Hematopoietic multipotent progenitor cell treated with erythropoietin and hydrocortisone succinate and interleukin-3 and kit ligand, for 15 days (in vitro differentiated cells): ENCODE measurements at regions not wholly inside any gene's neighbourhood (a gene's known extent, or its start where the extent isn't known, plus 50 kb on each side); places are given as distances from the start of the nearest gene placed in this dataset.

Experiments used
- DNase-seq: peaks from one replicate; pipeline ENCODE4 v3.0.0-alpha.2; 2015; ENCODE audit warnings: low spot score

GRCh38 chr6:41451039-41451438 is 95.1 kb upstream of the FOXP4 start:
- no peak for DNase-seq

GRCh38 chr6:41451515-41452163 is 94.5 kb upstream of the FOXP4 start:
- no peak for DNase-seq

- DNase-seq: no peak
These were observed 93.4 kb upstream of the FOXP4 start for GRCh38 chr6:41452763-41453162.

GRCh38 chr6:41453244-41453643 is 92.9 kb upstream of the FOXP4 start:
- no peak for DNase-seq

GRCh38 chr6:41454189-41454789 is 91.9 kb upstream of the FOXP4 start:
- DNase-seq: no peak

DNA sequence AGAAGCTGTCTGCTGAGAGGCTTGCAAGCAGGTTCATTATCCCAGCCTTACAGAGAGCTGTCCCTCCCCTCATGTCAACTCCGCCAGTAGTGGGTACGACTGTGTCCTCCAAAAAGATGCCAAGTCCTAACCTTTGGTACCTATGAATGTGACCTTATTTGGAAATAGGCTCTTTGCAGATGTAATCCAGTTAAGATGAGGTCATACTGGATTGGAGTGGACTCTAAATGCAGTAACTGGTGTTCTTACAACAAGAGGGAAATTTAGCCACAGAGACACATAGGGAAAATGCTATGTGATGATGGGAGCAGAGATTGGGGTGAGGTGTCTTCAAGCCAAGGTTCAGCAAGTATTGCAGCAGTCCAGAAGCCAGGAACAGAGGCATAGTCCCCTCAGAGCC is 90.8 kb upstream of the FOXP4 start:
- DNase-seq: no peak

DNA sequence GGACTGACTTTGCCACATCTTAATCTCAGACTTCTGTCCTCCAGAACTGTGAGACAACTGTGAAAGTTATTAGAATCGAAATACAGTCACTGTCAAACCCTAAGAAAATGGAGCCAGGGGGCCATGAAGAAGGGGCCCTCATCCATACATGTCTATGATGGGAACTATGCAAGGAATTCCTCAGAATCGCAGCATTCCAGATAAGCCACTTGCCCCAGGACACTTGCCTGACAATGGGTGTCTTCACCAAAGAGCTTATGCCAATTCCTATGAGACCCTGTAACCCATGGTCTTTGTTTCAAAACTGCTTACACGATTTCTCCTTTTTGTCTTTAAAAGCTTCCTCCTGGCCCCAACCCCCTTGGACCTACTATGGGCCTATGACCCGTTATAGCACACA is 90.4 kb upstream of the FOXP4 start:
- DNase-seq: no peak

DNA sequence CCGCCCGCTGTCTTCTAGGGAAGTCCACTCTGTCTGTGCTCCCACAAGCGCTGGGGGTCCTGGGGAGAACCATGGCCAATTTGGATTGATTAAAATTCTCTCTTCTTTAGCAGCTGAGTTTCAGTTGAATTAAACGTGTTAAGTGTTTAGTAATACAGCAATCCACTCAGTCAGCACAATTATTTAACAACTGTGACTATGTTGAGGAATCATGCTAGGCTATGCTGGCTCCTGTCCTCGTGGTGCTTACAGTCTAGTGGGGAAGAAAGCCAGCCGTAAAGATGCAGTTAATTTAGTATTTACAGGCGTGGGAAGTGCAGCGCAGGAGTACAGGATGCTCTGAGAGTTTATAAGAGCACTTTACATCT is 88.9 kb upstream of the FOXP4 start:
- no peak for DNase-seq

- no peak for DNase-seq
These were observed 86.4 kb upstream of the FOXP4 start for GRCh38 chr6:41459738-41460137.

GRCh38 chr6:41460742-41461336 is 85.3 kb upstream of the FOXP4 start:
- DNase-seq: no peak

- no peak for DNase-seq
These were observed 84.1 kb upstream of the FOXP4 start for GRCh38 chr6:41462033-41462432.

DNA sequence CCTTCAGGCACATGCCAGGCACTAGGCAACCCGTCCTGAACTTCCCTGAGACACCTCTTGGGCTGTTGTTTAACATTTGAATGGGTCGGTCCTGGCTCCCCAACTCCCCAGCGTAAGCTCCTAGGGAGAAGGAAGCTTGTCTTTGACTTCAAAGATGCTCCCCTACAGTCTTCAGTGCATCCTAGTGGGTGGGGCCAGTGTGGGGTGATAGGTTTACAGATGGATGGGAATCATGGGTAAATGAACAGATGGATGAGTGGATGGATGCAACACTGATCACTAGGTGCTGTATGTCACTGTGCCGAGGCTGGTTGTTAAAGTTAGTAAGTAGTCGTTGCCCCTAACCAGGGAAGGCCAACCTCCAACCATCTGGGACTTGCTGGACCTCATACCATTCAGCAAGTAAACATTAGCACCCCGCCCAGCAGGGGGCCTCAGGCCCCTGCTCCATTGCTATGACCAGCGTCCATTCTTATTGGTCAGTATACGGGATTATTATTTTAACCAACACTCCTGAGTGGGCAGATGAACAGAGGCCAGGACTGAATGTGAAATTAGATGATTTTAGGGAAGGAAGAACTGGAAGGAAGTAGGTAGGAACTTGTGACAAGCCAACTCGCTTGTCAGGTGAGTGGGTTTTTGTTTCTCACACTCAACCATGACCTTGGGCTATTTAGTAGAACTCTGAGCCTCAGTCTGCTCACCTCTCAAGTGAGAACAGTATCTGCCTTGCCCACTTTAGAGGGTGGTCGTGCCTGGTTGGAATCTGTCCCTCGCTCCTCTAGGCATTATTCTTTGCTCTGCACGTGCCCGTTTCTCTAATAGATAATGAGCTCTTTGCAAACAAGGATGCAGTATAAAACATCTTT is 82.9 kb upstream of the FOXP4 start:
- no peak for DNase-seq

- DNase-seq: no peak
These were observed 82.2 kb upstream of the FOXP4 start for GRCh38 chr6:41464019-41464418.

- DNase-seq: no peak
These were observed 81.7 kb upstream of the FOXP4 start for GRCh38 chr6:41464481-41464880.

DNA sequence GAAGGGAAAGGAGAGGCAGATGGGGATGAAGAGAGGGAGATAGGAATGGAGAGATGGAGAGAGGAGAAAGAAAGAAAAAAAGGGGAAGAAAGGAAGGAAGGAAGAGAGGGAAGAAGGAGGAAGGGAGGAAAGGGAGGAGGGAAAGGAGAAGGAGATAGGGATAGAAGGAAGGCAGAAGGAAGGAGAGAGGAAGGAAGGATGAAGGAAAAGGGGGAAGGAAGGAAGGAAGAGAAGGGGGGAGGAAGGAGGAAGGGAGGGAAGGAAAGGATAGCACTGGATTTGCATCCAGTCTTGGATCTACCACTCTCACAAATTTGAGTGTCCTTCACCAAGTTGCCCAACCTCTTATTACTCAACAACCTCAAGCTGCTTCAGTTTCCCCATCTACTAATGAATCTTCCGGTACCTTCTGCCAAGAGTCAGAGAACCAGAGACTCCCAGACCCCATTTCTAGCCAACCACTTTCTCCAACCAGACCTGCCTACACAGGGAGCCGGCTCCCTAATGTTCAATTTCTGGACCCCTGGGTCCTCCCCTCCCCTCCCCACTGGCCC is 79.7 kb upstream of the FOXP4 start:
- DNase-seq: no peak

DNA sequence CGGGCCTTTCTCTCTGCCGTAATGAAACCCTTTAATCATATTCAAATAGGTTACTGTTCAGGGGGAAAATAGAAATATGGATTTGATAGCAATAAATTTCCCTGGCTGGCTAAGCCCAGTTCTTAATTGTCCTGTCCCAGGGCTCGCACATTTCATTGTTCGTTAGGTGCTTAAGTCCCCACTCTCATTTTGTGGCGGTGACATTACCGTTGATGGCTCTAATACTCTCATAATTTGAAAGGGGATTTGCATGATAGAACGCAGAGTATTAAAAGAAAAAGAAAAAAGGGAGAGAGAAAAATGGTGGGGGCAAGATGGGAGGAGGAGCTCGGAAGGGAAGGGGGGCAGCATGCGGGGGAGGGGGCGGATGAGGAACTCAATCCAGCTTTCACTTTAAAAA is 79.1 kb upstream of the FOXP4 start:
- no peak for DNase-seq

DNA sequence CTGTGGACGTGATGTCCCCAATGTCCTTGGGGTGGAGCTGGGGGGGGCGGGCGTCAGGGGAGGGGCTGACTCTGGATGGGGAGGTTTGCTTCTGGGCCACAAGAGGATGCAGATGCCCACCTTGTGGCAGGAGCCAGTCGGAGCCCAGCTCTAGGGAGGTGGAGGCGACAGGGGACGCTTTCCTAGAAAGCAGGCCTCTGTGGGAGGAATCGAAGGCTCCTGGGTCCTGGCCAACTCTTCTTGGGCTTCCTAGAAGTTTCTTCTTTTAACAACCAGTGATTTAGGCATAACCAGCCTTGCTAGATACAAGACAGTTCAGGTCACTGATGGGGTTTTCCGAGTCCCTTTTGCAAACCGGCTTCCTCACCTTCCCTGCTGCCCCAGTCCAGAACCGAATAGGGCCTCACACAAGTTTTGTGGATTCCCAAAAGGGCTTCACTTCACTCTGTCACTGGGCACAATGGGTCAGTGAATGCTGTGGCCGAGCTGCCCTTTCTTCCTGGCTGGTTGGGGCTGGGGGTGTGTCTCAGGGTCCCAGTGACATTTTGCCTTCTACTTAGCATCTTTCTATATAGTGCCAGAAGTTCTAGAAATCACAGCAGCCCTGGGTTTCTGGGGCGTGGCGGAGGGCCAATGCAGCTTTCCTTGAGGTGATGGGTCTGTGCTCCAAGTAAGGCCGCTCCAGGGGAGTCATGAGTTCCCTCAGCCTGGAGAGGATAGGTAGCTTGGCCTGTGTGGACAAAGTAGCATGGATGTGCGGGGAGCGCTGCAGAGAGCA is 78.4 kb upstream of the FOXP4 start:
- DNase-seq: no peak

- DNase-seq: no peak
These were observed 76.8 kb upstream of the FOXP4 start for GRCh38 chr6:41469156-41470028.

DNA sequence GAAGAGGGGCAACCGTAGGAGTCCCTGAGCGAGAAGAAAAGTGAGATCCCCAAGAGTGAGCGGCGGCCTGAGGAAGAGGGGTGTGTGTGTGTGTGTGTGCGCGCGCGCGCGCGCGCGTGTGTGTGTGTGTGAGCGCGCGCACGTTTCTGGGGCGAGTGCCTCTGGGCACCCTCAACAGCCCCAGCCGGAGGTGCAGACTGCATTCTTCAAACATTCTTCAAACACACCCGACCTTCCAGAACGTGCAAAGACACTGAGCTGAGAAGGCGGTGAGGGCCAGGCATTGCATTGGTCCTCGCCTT is 76.2 kb upstream of the FOXP4 start:
- no peak for DNase-seq

GRCh38 chr6:41470331-41471063 is 75.7 kb upstream of the FOXP4 start:
- no peak for DNase-seq
